ENCODE measurements at regions not wholly inside any gene's neighbourhood (a gene's known extent, or its start where the extent isn't known, plus 50 kb on each side); places are given as distances from the start of the nearest gene placed in this dataset.
"Not testable (repeated sequence)": the region's sequence is repeated elsewhere in the genome, so short reads cannot be mapped to it uniquely, and the experiment has no call there.

- H3K27ac Mint-ChIP-seq (ENCODE audit: unreplicated experiment) = no peak overlapping the region
Observed at GRCh38 chrX:114178126-114178525, 405.8 kb upstream of the HTR2C start.

GRCh38 chrX:114167276-114167675 lies 416.6 kb upstream of the HTR2C start:
- H3K27ac Mint-ChIP-seq (ENCODE audit: unreplicated experiment); H3K27me3 Mint-ChIP-seq (ENCODE audit: unreplicated experiment); H3K4me1 Mint-ChIP-seq (ENCODE audit: low read depth, unreplicated experiment); DNase-seq; intact Hi-C loops (cut with micrococcal nuclease; ENCODE audit: unreplicated experiment); BruUV-seq (replicated peaks); H3K9me3 Mint-ChIP-seq (ENCODE audit: low read depth, unreplicated experiment); CTCF ChIA-PET; H3K36me3 Mint-ChIP-seq (ENCODE audit: insufficient read depth, unreplicated experiment); H3K4me3 Mint-ChIP-seq (ENCODE audit: low read depth, unreplicated experiment): not testable (repeated sequence)

More at GRCh38 chrX:114178126-114178525, 405.8 kb upstream of the HTR2C start:
- no peaks in the 10 kb centered on the region for H3K4me1 Mint-ChIP-seq (ENCODE audit: low read depth, unreplicated experiment)
- peaks cover 4% of the 10 kb centered on the region for H3K9me3 Mint-ChIP-seq (ENCODE audit: low read depth, unreplicated experiment)
- no TSS peak for BruUV-seq (replicated peaks)
- intact Hi-C loops (cut with micrococcal nuclease; ENCODE audit: unreplicated experiment) = no loop called here
- H3K4me3 Mint-ChIP-seq (ENCODE audit: low read depth, unreplicated experiment) = no peak overlapping the region
- H3K27me3 Mint-ChIP-seq (ENCODE audit: unreplicated experiment) = no peaks in the 10 kb centered on the region
- H3K36me3 Mint-ChIP-seq (ENCODE audit: insufficient read depth, unreplicated experiment) = no peaks in the 10 kb centered on the region
- no peak for DNase-seq
- CTCF ChIA-PET = no interaction called here
- no peak for TF ChIP-seq CTCF (IDR thresholded peaks at IDR 0.05; ENCODE audit: unreplicated experiment)

GRCh38 chrX:114166601-114167000 lies 417.3 kb upstream of the HTR2C start:
- no peak for DNase-seq
- Mint-ChIP-seq H3K27ac (ENCODE audit: unreplicated experiment) (no peak overlapping the region), H3K27me3 (ENCODE audit: unreplicated experiment) (no peaks in the 10 kb centered on the region), H3K36me3 (ENCODE audit: insufficient read depth, unreplicated experiment) (no peaks in the 10 kb centered on the region), H3K4me1 (ENCODE audit: low read depth, unreplicated experiment) (no peaks in the 10 kb centered on the region), H3K9me3 (ENCODE audit: low read depth, unreplicated experiment) (peaks cover 2% of the 10 kb centered on the region), H3K4me3 (ENCODE audit: low read depth, unreplicated experiment) (no peak overlapping the region)
- no TSS peak for BruUV-seq (replicated peaks)
- TF ChIP-seq CTCF (IDR thresholded peaks at IDR 0.05; ENCODE audit: unreplicated experiment) = no peak
- CTCF ChIA-PET = no interaction called here
- intact Hi-C loops (cut with micrococcal nuclease; ENCODE audit: unreplicated experiment) = no loop called here

- intact Hi-C loops (cut with micrococcal nuclease; ENCODE audit: unreplicated experiment) = no loop called here
- no TSS peak for BruUV-seq (replicated peaks)
- no peak overlapping the region for H3K4me3 Mint-ChIP-seq (ENCODE audit: low read depth, unreplicated experiment)
- H3K36me3 Mint-ChIP-seq (ENCODE audit: insufficient read depth, unreplicated experiment) = no peaks in the 10 kb centered on the region
- no peak for TF ChIP-seq CTCF (IDR thresholded peaks at IDR 0.05; ENCODE audit: unreplicated experiment)
- CTCF ChIA-PET = no interaction called here
- H3K4me1 Mint-ChIP-seq (ENCODE audit: low read depth, unreplicated experiment) = no peaks in the 10 kb centered on the region
- peaks cover 5% of the 10 kb centered on the region for H3K9me3 Mint-ChIP-seq (ENCODE audit: low read depth, unreplicated experiment)
- no peak for DNase-seq
- H3K27ac Mint-ChIP-seq (ENCODE audit: unreplicated experiment) = no peak overlapping the region
- H3K27me3 Mint-ChIP-seq (ENCODE audit: unreplicated experiment) = no peaks in the 10 kb centered on the region
Observed at GRCh38 chrX:114165537-114165936, 418.3 kb upstream of the HTR2C start.

GRCh38 chrX:114162068-114162735 lies 421.7 kb upstream of the HTR2C start:
- BruUV-seq (replicated peaks) = no TSS peak
- H3K4me3 Mint-ChIP-seq (ENCODE audit: low read depth, unreplicated experiment) = no peak overlapping the region
- peaks cover 5% of the 10 kb centered on the region for H3K9me3 Mint-ChIP-seq (ENCODE audit: low read depth, unreplicated experiment)
- H3K27ac Mint-ChIP-seq (ENCODE audit: unreplicated experiment) = no peak overlapping the region
- H3K4me1 Mint-ChIP-seq (ENCODE audit: low read depth, unreplicated experiment) = no peaks in the 10 kb centered on the region
- DNase-seq = peak; percentile 0
- CTCF ChIA-PET = no interaction called here
- no peak for TF ChIP-seq CTCF (IDR thresholded peaks at IDR 0.05; ENCODE audit: unreplicated experiment)
- intact Hi-C loops (cut with micrococcal nuclease; ENCODE audit: unreplicated experiment) = no loop called here
- no peaks in the 10 kb centered on the region for H3K36me3 Mint-ChIP-seq (ENCODE audit: insufficient read depth, unreplicated experiment)
- no peaks in the 10 kb centered on the region for H3K27me3 Mint-ChIP-seq (ENCODE audit: unreplicated experiment)

Measured in Calu3 (cell line).